HL-60 (cell line): ENCODE measurements at regions not wholly inside any gene's neighbourhood (a gene's known extent, or its start where the extent isn't known, plus 50 kb on each side); places are given as distances from the start of the nearest gene placed in this dataset.

Source experiments
- DNase-seq, 2 experiments: peaks; one replicate each; pipeline ENCODE4 v3.0.0-alpha.2; 2010 to 2020; ENCODE audit warnings: low read depth in 1 of 2, low spot score in 1 of 2
- H3K27ac ChIP-seq: fragments of 250-450 bp; sonication (Bioruptor Pico); replicated peaks from 2 replicates; pipeline ENCODE4 v1.5.1; 2020; ENCODE audit warnings: mild to moderate bottlenecking, moderate library complexity
- H3K27me3 ChIP-seq: fragments of 250-450 bp; sonication (Bioruptor Pico); 2 replicates; pipeline ENCODE4 v1.5.1; 2021; ENCODE audit warnings: mild to moderate bottlenecking, moderate library complexity; ENCODE audit not compliant: insufficient read depth, poor library complexity, severe bottlenecking
- H3K4me3 ChIP-seq: replicated peaks from 2 replicates; pipeline ENCODE4 v1.5.1; 2011; ENCODE audit warnings: mild to moderate bottlenecking, control low read depth, low read length; ENCODE audit not compliant: insufficient read depth
- CTCF ChIP-seq: IDR thresholded peaks from one replicate; pipeline ENCODE4 v1.5.1; 2011; ENCODE audit warnings: low read length, control low read depth, inconsistent platforms; ENCODE audit not compliant: insufficient read depth
- GABPA ChIP-seq: IDR thresholded peaks from 2 replicates; pipeline ENCODE4 v1.6.1; 2012; ENCODE audit warnings: low read depth
- POLR2AphosphoS5 ChIP-seq: IDR thresholded peaks from 2 replicates; pipeline ENCODE4 v1.6.1; 2012; ENCODE audit warnings: low read depth
- REST ChIP-seq: IDR thresholded peaks from 2 replicates; pipeline ENCODE4 v1.6.1; 2012; ENCODE audit warnings: low read depth; ENCODE audit not compliant: insufficient replicate concordance
- SPI1 ChIP-seq: IDR thresholded peaks from 2 replicates; pipeline ENCODE4 v1.6.1; 2012; ENCODE audit warnings: low read depth, mild to moderate bottlenecking, borderline replicate concordance

- H3K27me3 ChIP-seq: no peaks in the 10 kb centered on the region
- no peak for TF ChIP-seq CTCF
- no peak for TF ChIP-seq SPI1
- no peak for TF ChIP-seq GABPA
- TF ChIP-seq REST: no peak
- no peak for TF ChIP-seq POLR2AphosphoS5
- no peak for DNase-seq
- no peak overlapping the region for H3K27ac ChIP-seq
- H3K4me3 ChIP-seq: no peak overlapping the region
These were observed 266.0 kb upstream of the ZNF462 start for GRCh38 chr9:106596984-106597383.

GRCh38 chr9:106600955-106601560 is 261.9 kb upstream of the ZNF462 start:
- DNase-seq: no peak
- TF ChIP-seq POLR2AphosphoS5 (no peak), SPI1 (no peak), CTCF (no peak), REST (no peak), GABPA (no peak)
- Histone ChIP-seq H3K4me3 (no peak overlapping the region), H3K27me3 (no peaks in the 10 kb centered on the region), H3K27ac (no peak overlapping the region)

- no peaks in the 10 kb centered on the region for H3K27me3 ChIP-seq
- H3K27ac ChIP-seq: no peak overlapping the region
- DNase-seq: no peak
- no peak overlapping the region for H3K4me3 ChIP-seq
- TF ChIP-seq CTCF: no peak
These were observed 260.6 kb upstream of the ZNF462 start for GRCh38 chr9:106602344-106602743.

- Histone ChIP-seq H3K27ac (no peak overlapping the region), H3K4me3 (no peak overlapping the region), H3K27me3 (no peaks in the 10 kb centered on the region)
- no peak for TF ChIP-seq GABPA
- TF ChIP-seq CTCF: no peak
- TF ChIP-seq REST: no peak
- TF ChIP-seq POLR2AphosphoS5: no peak
- TF ChIP-seq SPI1: no peak
- no peak for DNase-seq
These were observed 249.7 kb upstream of the ZNF462 start for GRCh38 chr9:106613250-106613737.
